Stimulated activated CD4-positive, alpha-beta T cell treated with anti-CD3 and anti-CD28 coated beads, Interleukin-4, amount 100 ng/mL, for 24 hours (primary cell): ENCODE measurements at regions not wholly inside any gene's neighbourhood (a gene's known extent, or its start where the extent isn't known, plus 50 kb on each side); places are given as distances from the start of the nearest gene placed in this dataset.
"Not testable (repeated sequence)": the region's sequence is repeated elsewhere in the genome, so short reads cannot be mapped to it uniquely, and the experiment has no call there.

ENCODE experiments used
- DNase-seq: peaks from one replicate; pipeline ENCODE4 v3.0.0-alpha.2; 2020

- no peak for DNase-seq
Measured at GRCh38 chr20:24838546-24839535, 110.2 kb upstream of the CST7 start.

GRCh38 chr20:24840121-24840713, 108.9 kb upstream of the CST7 start:
- DNase-seq: no peak

DNA sequence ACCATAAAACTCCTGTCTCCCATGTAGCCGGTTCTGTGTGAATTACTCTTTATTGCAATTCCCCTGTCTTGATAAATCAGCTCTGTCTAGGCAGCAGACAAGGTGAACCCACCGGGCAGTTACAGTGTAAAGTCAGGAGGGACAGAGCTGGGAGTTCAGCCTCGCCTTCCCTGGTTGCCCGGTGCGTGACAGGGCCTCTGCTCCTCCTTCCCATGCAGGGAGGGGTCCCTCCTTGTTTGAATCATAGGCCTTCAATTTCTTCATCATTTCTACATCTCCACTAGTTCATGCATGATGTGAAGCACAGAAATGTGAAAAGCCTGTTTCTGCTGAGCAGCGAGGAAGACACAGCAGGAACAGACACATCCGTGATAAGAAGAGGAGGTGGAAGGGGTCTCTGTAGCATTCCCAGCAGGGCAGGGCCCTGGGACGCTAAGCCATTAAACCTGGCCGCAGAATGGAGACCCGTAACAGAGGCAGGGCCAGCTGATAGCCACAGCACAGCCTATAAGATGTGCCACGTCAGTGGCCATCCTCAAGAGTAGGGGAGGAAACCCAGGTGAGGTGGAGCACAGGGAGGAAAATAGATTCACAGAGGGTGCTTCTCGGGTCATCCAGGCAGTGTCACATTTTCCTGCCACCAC, 106.7 kb upstream of the CST7 start:
- DNase-seq: no peak

DNA sequence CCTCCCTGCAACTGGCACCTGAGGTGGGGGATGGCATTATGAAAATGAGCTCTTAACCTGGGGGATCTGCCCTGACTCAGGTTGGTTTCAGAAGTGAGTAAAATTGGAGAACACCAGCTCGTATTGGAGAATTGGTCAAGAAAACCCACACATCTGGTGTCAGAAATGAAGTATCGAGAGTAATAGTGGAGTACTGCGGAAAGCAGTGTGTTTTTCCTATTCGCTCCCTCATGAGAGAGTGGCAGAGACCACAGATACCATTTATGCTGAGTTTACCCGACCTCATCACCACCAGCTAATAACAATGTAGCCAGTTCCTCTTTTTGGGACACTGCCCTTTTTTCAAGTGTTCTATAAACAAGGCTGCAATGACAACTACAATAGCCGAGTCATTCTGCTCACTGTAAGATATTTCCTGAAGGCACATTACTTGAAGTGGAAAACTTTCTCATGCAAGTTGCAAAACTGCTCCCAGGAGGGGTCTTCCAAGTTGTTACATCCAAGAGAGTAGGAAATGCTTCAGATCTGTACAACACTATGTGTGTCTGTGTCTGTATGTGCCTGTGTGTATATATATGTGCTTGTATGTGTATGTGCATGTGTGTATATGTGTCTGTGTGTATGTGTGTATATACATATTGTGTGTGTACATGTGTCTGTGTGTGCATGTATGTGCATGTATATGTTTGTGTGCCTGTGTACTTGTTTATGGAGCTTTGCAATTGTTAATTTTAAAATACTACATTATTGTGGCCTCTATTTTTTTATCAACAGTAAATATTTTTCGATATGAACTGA, 106.0 kb upstream of the CST7 start:
- DNase-seq: no peak

GRCh38 chr20:24850176-24850575, 98.9 kb upstream of the CST7 start:
- DNase-seq: no peak

GRCh38 chr20:24851346-24852019, 97.6 kb upstream of the CST7 start:
- DNase-seq: no peak

- no peak for DNase-seq
Measured at GRCh38 chr20:24853916-24854315, 95.2 kb upstream of the CST7 start.

- DNase-seq: no peak
Measured at GRCh38 chr20:24855848-24856247, 93.2 kb upstream of the CST7 start.

GRCh38 chr20:24858500-24858899, 90.6 kb upstream of the CST7 start:
- DNase-seq: not testable (repeated sequence)

GRCh38 chr20:24859539-24859938, 89.5 kb upstream of the CST7 start:
- no peak for DNase-seq

DNA sequence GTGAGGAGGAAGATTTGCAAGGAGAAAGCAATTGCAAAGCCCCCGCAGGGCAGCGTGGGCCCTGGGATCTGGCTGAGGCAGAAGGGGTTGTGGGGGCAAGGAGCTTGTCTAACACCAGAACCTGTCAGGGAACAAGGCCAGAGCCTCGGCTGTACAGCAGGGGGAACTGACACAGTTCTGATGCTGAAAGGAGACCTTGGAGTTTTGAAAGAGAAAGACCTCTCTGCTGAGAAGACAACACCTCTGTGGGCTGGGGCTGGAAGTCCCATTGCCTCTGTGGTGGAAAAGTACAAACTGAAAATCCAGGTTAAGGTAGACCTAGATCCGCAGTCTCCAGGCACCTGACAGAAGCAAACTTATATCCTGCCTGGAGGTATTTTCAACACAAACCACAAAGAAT, 86.9 kb upstream of the CST7 start:
- DNase-seq: no peak

DNA sequence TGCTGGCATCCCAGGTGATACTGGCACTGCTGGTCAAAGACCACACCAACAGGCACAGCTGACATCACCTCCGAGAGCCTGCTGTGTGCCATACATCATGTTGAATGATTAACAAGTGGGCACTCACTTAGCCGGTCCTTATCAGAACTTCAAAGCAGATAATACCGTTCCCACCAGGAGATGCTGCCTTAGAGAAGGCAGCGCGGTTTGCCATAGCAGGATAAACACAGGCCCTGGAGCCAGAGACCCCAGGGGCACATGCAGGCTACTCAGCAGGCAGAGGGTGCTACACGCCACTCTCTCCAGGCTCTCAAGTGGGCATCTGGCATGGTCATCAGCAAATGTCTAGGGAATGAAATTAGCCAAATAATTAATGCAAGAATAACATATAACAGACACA, 86.5 kb upstream of the CST7 start:
- no peak for DNase-seq

DNA sequence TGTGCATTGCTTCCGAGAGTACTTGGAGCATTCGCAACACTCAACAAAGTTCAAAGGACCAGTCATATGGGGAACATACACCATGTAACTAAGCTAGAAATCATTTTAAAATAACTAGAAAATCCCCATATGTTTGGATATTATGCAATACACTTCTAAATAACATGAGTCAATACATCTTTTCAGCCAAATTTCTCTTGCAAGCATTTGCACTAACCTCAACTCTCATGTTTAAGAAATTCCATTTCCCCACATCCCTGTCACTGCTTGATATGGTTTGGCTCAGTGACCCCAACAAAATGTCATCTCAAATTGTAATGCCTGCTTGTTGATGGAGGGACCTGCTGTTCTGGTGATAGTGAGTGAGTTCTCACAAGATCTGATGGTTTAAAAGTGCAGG, 85.7 kb upstream of the CST7 start:
- DNase-seq: no peak

- no peak for DNase-seq
Measured at GRCh38 chr20:24866008-24866407, 83.1 kb upstream of the CST7 start.

- DNase-seq: no peak
Measured at GRCh38 chr20:24866742-24867141, 82.3 kb upstream of the CST7 start.

GRCh38 chr20:24867556-24867955, 81.5 kb upstream of the CST7 start:
- DNase-seq: no peak

- no peak for DNase-seq
Measured at GRCh38 chr20:24868396-24868927, 80.6 kb upstream of the CST7 start.

GRCh38 chr20:24868959-24869358, 80.1 kb upstream of the CST7 start:
- no peak for DNase-seq

- no peak for DNase-seq
Measured at GRCh38 chr20:24870057-24870456, 79.0 kb upstream of the CST7 start.

GRCh38 chr20:24870881-24871280, 78.2 kb upstream of the CST7 start:
- DNase-seq: no peak

GRCh38 chr20:24871480-24872213, 77.4 kb upstream of the CST7 start:
- no peak for DNase-seq
